GM19438 (cell line): ENCODE measurements at regions not wholly inside any gene's neighbourhood (a gene's known extent, or its start where the extent isn't known, plus 50 kb on each side); places are given as distances from the start of the nearest gene placed in this dataset.

Source experiments
- ATAC-seq: cut with Tn5 transposase; IDR thresholded peaks from one replicate; pipeline ENCODE4 v1.9.1; 2021; ENCODE audit warnings: low read depth; ENCODE audit not compliant: unreplicated experiment

DNA sequence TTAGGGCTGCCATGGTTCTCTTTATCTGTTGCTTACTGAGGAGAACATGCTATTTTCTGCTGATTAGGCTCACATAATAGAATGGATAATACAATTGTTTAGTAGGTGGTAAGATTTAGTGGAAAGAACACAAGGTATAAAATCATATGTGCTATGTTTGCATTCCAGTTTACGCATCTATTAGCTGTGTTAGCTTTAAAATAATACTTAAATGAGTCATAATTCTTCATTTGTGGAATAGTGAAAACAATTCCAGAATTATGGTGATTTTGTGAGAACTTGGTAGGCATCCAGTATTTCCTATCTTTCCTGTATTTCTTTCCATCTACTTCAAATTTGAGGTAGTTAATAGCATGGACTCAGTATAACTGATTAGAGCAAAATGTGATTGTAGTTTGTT, 1585.5 kb upstream of the LRRTM3 start:
- ATAC-seq: no peak

DNA sequence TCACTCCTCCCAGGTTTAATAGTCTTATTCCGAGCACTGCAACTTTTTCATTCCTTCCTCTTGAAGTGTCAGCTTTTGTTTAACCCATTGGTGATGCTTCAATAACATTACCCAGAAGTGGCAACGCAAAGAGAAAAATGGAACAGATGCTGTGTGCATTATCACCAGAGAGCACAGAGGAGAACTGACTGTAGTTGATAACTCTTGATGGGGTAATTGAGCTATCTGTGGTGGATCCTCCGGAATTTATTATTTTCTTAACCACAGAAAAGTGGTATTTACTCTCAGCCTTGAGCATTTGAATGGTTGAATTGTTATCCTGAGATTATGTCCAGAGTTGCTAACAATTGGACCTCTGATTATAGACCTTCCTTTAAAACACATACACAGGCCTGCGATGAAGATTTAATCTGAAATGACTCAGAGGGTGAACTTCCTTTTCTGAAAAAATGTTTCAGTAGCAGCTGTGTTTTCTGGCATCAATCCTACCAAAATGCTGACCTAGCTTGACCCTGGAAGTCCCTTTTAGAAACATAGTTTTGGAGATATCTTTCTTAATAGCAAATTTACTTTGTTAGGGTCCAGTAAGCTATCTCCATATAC, 1584.4 kb upstream of the LRRTM3 start:
- no peak for ATAC-seq

DNA sequence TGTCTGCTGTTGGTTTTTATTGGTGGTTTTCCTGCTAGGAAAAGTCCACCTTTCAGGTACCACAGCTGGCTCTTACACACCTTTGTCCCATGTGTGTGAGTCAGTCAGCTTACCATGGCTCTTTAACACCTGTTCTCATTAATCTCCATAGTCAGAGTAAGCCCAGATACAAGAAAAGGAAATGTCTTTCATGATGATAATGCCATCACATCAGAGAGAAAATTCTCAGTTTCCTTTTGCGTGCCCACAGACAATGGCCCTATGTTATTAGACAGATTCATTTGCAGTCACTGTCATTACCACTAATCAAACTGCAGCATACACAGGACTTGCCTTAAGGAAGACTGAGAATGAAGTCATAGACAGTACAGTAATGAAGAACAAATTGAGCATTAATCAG, 1583.6 kb upstream of the LRRTM3 start:
- ATAC-seq: no peak

DNA sequence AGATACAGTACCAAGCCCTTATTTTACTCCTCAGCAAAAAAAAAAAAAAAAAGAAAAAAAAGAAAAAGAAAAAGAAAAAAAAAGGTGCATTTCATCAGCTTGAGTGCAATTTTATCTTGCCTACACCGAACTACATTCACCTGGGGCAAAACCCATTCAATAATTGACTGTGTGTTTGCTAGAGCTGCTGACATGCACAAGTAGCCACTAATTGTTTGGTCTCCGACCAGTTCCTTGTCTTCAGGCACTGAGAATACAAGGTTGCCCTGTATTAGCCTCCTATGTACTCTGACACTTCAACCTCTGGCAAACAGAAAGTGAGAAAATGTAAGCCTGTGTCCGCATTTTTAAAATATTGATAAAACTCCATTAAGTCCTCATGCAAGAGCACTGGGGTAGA, 1579.4 kb upstream of the LRRTM3 start:
- ATAC-seq: no peak

- no peak for ATAC-seq
These were observed 1577.2 kb upstream of the LRRTM3 start for GRCh38 chr10:65348637-65349036.

DNA sequence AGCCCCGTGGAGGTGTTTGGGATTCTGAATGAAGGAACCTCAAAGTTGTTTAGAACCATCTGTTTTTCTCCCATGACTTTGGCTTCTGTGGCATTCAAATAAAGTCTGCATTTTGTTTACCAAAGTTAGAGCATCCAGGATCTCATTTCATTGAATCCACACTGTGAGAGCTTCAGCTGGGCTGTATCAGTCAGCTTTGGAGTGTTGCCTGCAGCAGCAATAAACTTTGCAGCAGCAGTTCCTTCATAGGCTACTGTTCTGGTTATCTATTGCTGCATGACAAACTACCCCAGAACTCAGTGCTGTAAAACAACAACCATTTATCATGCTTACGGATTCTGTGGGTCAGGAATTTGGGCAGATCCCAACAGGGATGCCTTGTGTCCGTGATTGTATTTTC, 1575.2 kb upstream of the LRRTM3 start:
- no peak for ATAC-seq

DNA sequence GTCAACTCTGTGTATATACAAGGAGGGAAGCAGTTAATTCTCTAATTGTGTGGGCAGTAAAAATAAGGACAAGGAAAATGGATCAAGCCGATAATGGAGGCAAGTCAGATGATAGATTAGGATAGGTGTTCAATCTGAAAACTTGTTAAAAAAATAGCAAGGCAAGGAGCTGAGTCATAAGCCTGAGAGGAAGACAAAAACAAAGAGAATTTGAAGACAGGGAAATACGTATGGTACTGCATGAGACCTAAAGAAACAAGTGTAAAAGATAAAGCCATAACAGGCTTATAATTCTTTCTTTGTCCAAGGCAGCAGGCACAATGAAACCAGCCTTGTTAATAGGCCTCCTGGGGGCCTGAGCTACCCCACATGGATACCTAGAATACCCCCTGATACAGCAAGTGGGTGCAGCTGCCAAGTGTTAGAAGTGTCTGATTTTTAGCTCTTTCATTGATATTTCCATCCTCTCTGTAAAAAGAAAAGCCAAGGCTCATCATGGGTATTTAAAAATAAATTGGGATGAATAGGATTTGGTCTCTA, 1570.6 kb upstream of the LRRTM3 start:
- ATAC-seq: no peak

DNA sequence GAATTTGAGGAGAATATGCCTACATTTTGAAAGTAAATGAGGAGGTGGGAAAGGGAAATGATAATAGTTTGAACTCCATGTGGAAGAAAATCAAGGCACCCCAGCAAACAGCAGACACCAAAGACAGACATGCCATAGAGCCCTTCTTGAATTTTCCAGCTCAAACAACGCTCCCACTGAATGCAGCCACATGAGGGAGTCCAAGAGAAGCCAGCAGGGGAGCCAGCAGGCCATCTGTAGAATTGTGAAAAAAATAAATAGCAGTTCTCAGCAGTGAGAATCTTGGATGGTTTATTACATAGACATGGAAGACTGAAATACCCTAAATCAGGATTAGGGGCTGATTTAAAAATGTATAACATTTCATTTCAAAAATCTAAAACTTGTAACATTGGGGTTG, 1567.3 kb upstream of the LRRTM3 start:
- no peak for ATAC-seq

- no peak for ATAC-seq
These were observed 1565.3 kb upstream of the LRRTM3 start for GRCh38 chr10:65360497-65360896.

- ATAC-seq: no peak
These were observed 1560.0 kb upstream of the LRRTM3 start for GRCh38 chr10:65365878-65366277.

DNA sequence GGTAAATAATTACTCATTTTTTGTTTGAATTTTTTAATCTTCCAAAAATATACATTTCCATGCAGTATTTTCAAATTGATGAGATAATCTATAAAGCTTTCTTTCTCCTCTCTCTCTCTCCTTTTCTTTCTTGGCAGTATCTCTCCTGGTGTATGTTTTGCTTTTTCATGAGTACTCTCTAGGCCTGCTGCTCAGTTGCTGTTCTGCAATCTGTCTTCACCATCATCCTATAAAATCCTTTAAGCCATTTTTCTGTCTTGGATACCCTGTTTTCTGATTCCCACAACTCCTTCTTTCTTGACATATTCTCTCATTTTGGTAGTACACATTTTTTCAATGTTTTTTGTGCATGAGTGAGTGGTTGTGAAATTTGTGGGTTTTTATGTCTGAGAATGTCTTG, 1558.1 kb upstream of the LRRTM3 start:
- ATAC-seq: no peak

GRCh38 chr10:65375528-65375927, 1550.3 kb upstream of the LRRTM3 start:
- no peak for ATAC-seq

DNA sequence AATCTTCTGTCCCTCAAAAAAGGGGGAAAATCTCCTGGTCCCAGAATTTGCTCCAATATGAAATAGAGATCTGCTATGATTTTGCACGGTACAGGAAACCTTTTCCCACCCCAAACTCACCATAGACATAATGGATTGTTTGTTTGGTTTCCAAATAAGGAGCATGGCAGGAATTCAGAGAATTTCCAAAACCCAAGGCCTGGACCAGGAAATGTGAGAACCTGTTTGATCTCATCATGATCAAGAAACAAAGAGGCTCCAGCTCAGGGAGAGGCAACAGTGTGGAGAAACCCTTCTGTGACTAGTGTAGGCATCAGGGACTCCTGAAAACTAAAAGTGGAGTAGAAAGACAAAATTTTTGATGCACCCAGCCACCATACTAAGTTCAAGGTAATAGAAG, 1548.1 kb upstream of the LRRTM3 start:
- no peak for ATAC-seq

GRCh38 chr10:65394502-65395297, 1531.1 kb upstream of the LRRTM3 start:
- no peak for ATAC-seq

DNA sequence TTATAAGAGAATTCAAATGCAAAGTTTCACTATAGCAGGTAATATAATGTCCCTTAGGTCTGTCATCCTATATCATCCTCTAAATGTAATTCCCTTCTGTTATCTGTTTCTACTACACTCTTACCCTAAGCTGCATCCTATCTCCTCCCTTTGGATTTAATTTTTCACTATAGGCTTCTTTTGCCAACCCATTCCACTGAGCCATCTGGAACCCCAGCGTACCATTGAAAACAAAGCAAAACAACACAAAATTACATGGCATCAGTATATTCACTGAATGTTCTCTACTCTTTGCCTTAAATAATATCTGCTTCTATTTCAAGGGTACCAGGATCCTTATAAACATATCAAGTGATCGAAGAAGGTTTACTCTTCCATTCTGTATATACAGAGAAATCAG, 1530.2 kb upstream of the LRRTM3 start:
- ATAC-seq: no peak

DNA sequence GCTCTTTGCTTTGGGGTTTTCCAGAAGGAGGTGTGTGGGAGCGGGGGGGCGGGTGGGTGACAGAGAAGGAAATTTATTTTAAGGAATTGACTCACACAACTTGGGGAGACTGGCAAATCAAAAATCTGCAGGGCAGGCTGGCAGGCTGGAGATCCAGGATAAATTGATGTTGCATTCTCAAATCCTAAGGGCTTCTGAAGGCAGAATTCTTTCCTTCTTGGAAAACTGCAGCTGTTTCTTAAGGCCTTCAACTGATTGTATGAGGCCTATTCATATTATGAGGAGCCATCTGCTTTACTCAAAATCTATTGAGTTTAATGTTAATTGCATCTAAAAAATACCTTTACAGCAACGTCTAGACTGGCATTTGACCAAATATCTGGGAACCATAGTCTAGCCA, 1528.8 kb upstream of the LRRTM3 start:
- ATAC-seq: no peak

- ATAC-seq: no peak
These were observed 1517.4 kb upstream of the LRRTM3 start for GRCh38 chr10:65408401-65408800.

DNA sequence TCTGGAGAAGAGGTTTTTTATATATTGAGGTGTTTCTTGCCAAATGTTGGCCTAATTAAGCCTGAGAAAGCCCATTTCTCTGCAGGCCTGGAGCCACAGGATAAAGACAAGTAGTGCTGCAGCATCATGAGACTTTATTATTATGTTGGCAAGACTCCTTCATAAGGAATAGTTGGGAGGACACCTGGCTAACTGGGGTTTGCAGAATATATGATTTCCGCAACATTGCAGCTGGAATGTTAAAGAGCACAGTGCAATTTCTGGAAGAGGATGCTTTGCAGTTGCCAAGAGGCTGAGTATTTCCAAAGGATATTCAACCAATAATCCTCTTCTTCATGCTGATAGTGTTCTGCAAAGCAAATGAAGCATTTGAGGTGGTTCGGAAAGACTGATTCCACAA, 1512.8 kb upstream of the LRRTM3 start:
- ATAC-seq: no peak

DNA sequence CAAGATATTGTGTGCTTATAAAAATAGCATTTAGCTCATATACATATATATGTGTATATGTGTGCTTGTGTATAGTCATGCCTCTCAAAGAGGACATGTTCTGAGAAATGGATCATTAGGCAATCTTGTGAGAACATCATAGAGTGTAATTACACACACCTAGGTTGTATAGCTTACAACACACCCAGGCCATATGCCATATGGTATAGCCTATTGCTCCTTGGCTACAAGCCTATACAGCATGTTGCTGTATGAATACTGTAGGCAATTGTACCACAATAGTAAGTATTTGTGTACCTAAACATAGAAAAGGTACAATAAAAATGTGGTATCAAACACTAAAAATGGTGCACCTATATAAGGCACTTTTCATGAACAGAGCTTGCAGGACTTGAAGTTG, 1510.5 kb upstream of the LRRTM3 start:
- ATAC-seq: no peak

DNA sequence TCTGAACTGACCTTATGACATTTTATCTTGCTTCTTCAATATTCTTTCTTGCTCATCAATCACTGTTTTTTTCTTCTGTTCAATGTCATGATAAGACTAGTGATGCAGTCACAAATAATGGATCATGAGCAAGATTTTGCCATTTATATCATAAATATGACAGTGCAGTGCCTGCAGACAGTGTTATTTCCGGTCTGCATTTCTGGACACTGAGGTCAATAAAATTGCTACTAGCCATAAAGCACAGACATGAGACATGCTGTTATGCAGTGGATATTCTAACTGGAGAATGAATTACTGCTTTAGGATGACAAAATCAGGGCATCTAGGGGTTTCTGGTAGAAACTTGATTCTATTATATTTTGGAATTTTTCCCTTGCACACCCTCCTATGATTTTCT, 1509.7 kb upstream of the LRRTM3 start:
- ATAC-seq: no peak

DNA sequence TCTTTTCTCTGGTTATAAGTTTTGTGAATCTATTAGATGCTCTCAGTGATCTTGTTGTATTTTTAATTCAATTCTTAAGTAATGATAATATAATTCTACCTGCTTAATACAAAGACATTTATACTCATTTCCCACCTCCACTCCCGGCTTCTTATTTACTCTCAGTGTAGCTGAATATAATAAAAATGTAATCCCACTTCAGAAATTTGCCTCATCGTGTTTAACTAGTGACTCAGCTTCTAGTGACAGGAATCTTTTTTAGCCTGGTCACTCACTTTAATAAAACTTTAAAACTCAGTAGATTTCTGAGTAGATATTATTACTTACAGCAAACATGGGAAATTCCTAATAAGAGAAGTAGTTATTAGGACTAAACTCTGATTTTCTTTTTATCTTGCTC, 1506.2 kb upstream of the LRRTM3 start:
- no peak for ATAC-seq

DNA sequence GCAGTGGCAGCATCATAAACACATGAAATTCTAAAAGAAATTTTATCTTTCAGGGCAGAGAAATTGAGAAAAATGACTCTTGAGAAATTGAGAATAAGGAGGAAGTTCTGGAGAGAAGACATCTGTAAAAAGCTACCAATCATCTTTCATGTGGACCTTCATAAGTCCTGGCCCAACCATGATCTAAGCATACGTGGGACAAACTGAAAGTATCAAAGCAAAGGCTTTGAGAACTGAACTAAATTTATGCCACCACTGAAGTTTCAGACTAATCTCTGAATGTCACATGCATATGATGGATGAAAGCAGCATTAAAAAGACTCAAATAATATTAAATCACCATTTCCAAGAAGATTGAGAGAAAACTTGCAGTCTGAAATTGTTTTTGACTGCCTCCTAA, 1502.8 kb upstream of the LRRTM3 start:
- no peak for ATAC-seq
